ENCODE measurements at regions not wholly inside any gene's neighbourhood (a gene's known extent, or its start where the extent isn't known, plus 50 kb on each side); places are given as distances from the start of the nearest gene placed in this dataset.
A peak's percentile ranks its signal among the peaks of the same experiment; 100 is the strongest.

- H3K4me3 ChIP-seq (ENCODE audit: low read length), result no peak overlapping the region
- peaks cover 3% of the 10 kb centered on the region for H3K4me1 ChIP-seq (ENCODE audit: control insufficient read depth, insufficient read depth, low read length)
- H3K27me3 ChIP-seq (ENCODE audit: control insufficient read depth, insufficient read depth, low read length), result no peaks in the 10 kb centered on the region
- DNase-seq, result no peak
- no peak overlapping the region for H3K27ac ChIP-seq (ENCODE audit: low read length)
- WGBS (ENCODE audit: insufficient coverage), result 57% methylated on average over 1 of the region's 1 CpG
- H3K36me3 ChIP-seq (ENCODE audit: control insufficient read depth, insufficient read depth, low read length), result no peaks in the 10 kb centered on the region
- peaks cover 2% of the 10 kb centered on the region for H3K9me3 ChIP-seq (replicated peaks; ENCODE audit: control insufficient read depth, low read depth, low read length)
These were observed 234.4 kb upstream of the ATP10B start for GRCh38 chr5:161086461-161086860.

GRCh38 chr5:161085056-161085455 is 233.0 kb upstream of the ATP10B start:
- Histone ChIP-seq H3K4me1 (ENCODE audit: control insufficient read depth, insufficient read depth, low read length) (peaks cover 3% of the 10 kb centered on the region), H3K36me3 (ENCODE audit: control insufficient read depth, insufficient read depth, low read length) (no peaks in the 10 kb centered on the region), H3K4me3 (ENCODE audit: low read length) (no peak overlapping the region), H3K9me3 (replicated peaks; ENCODE audit: control insufficient read depth, low read depth, low read length) (peaks cover 2% of the 10 kb centered on the region), H3K27ac (ENCODE audit: low read length) (peak overlapping the region; percentile 48), H3K27me3 (ENCODE audit: control insufficient read depth, insufficient read depth, low read length) (no peaks in the 10 kb centered on the region)
- no CpG with 5 or more reads among the region's 5 CpGs for WGBS (ENCODE audit: insufficient coverage)
- DNase-seq, result peak; percentile 85

DNA sequence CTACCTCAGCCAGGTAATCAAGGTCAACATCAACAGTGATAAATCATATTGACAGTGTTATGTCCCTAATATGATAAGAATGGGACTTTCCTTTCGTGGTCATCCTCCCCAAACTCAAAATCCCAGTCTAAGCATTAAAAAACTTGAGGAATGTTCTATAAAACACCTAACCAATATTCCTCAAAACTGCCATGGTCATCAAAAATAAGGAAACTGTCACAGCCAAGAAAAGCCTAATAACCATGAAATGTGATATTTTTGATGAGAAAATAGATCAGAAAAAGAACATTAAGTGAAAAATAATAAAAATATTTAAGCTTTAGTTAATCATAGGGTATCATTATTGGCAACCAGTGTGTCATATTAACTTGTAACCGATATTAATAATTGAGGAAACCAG is 232.1 kb upstream of the ATP10B start:
- no CpG with 5 or more reads among the region's 2 CpGs for WGBS (ENCODE audit: insufficient coverage)
- H3K4me1 ChIP-seq (ENCODE audit: control insufficient read depth, insufficient read depth, low read length), result peaks cover 3% of the 10 kb centered on the region
- no peak overlapping the region for H3K27ac ChIP-seq (ENCODE audit: low read length)
- H3K36me3 ChIP-seq (ENCODE audit: control insufficient read depth, insufficient read depth, low read length), result no peaks in the 10 kb centered on the region
- no peaks in the 10 kb centered on the region for H3K27me3 ChIP-seq (ENCODE audit: control insufficient read depth, insufficient read depth, low read length)
- H3K9me3 ChIP-seq (replicated peaks; ENCODE audit: control insufficient read depth, low read depth, low read length), result peaks cover 2% of the 10 kb centered on the region
- no peak for DNase-seq
- no peak overlapping the region for H3K4me3 ChIP-seq (ENCODE audit: low read length)

GRCh38 chr5:161078793-161079192 is 226.8 kb upstream of the ATP10B start:
- WGBS (ENCODE audit: insufficient coverage), result 49% methylated on average over 4 of the region's 4 CpGs
- Histone ChIP-seq H3K4me3 (ENCODE audit: low read length) (no peak overlapping the region), H3K36me3 (ENCODE audit: control insufficient read depth, insufficient read depth, low read length) (no peaks in the 10 kb centered on the region), H3K9me3 (replicated peaks; ENCODE audit: control insufficient read depth, low read depth, low read length) (peaks cover 2% of the 10 kb centered on the region), H3K4me1 (ENCODE audit: control insufficient read depth, insufficient read depth, low read length) (no peaks in the 10 kb centered on the region), H3K27me3 (ENCODE audit: control insufficient read depth, insufficient read depth, low read length) (no peaks in the 10 kb centered on the region), H3K27ac (ENCODE audit: low read length) (no peak overlapping the region)
- no peak for DNase-seq

GRCh38 chr5:161077936-161078545 is 226.0 kb upstream of the ATP10B start:
- Histone ChIP-seq H3K4me1 (ENCODE audit: control insufficient read depth, insufficient read depth, low read length) (no peaks in the 10 kb centered on the region), H3K27ac (ENCODE audit: low read length) (no peak overlapping the region), H3K36me3 (ENCODE audit: control insufficient read depth, insufficient read depth, low read length) (no peaks in the 10 kb centered on the region), H3K4me3 (ENCODE audit: low read length) (no peak overlapping the region), H3K27me3 (ENCODE audit: control insufficient read depth, insufficient read depth, low read length) (no peaks in the 10 kb centered on the region), H3K9me3 (replicated peaks; ENCODE audit: control insufficient read depth, low read depth, low read length) (peaks cover 2% of the 10 kb centered on the region)
- peak; percentile 36 for DNase-seq
- no CpG with 5 or more reads among the region's 2 CpGs for WGBS (ENCODE audit: insufficient coverage)

DNA sequence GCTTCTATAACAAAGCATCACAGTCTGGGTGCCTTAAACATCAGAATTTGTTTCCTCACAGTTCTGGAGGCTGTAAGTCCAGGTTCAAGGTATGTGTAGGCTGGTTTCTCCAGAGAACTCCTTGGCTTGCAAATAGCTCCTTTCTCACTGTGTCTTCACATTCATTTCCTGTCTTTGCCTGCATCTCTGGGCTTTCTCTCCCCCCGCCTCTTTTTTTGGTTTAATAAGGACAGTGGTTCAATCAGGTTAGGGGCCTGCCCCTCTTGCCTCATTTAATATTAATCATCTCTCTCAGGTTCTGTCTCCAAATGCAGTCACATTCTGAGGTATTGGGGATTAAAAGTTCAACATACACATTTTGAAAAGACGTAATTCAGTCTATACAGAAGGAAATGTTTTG is 225.5 kb upstream of the ATP10B start:
- no CpG with 5 or more reads among the region's 2 CpGs for WGBS (ENCODE audit: insufficient coverage)

DNA sequence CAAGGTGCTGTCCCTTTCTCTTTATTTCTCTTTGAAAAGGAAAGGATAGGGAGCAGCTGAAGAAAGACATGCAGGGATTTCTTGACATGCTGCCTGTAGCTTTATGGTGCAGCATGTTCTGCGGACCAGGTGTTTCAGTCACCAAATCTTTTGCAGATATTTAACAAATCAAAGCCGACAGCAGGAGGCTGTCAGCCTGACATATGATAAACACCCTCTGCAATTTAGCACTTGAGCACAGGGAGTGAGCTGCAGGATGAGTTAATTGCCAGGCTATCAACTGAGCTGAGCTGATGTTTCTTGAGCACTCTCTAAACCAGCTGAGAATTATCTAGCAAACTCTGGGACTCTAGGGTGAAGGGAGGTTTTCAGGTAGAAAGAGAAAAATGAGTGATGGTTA is 212.8 kb upstream of the ATP10B start:
- Histone ChIP-seq H3K27ac (ENCODE audit: low read length) (no peak overlapping the region), H3K4me3 (ENCODE audit: low read length) (no peak overlapping the region), H3K4me1 (ENCODE audit: control insufficient read depth, insufficient read depth, low read length) (no peaks in the 10 kb centered on the region), H3K27me3 (ENCODE audit: control insufficient read depth, insufficient read depth, low read length) (no peaks in the 10 kb centered on the region), H3K36me3 (ENCODE audit: control insufficient read depth, insufficient read depth, low read length) (no peaks in the 10 kb centered on the region), H3K9me3 (replicated peaks; ENCODE audit: control insufficient read depth, low read depth, low read length) (no peaks in the 10 kb centered on the region)
- no peak for DNase-seq
- no CpG with 5 or more reads among the region's 2 CpGs for WGBS (ENCODE audit: insufficient coverage)

More for the DNA sequence above, 225.5 kb upstream of the ATP10B start:
- H3K36me3 ChIP-seq (ENCODE audit: control insufficient read depth, insufficient read depth, low read length), result no peaks in the 10 kb centered on the region
- no peaks in the 10 kb centered on the region for H3K4me1 ChIP-seq (ENCODE audit: control insufficient read depth, insufficient read depth, low read length)
- H3K27ac ChIP-seq (ENCODE audit: low read length), result no peak overlapping the region
- H3K4me3 ChIP-seq (ENCODE audit: low read length), result no peak overlapping the region
- no peaks in the 10 kb centered on the region for H3K27me3 ChIP-seq (ENCODE audit: control insufficient read depth, insufficient read depth, low read length)
- no peak for DNase-seq
- no peaks in the 10 kb centered on the region for H3K9me3 ChIP-seq (replicated peaks; ENCODE audit: control insufficient read depth, low read depth, low read length)

DNA sequence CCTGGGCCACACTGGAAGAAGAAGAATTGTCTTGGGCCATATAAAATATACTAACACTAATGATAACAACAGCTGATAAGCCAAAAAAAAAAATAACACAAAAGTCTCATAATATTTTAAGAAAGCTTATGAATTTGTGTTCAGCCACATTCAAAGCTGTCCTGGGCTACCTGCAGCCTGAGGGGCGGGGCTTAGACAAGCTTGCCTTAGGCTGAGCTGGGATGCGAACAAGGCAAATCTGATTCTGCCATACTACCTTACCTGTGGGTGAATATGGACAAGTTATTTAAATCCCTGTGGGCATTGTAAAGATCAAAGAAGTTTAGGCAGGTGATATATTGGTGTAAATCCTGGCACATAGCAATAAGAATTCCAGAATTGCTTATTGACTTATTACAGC is 212.3 kb upstream of the ATP10B start:
- no peak for DNase-seq
- WGBS (ENCODE audit: insufficient coverage), result no CpG with 5 or more reads among the region's 2 CpGs
- H3K4me3 ChIP-seq (ENCODE audit: low read length), result no peak overlapping the region
- no peaks in the 10 kb centered on the region for H3K27me3 ChIP-seq (ENCODE audit: control insufficient read depth, insufficient read depth, low read length)
- H3K4me1 ChIP-seq (ENCODE audit: control insufficient read depth, insufficient read depth, low read length), result no peaks in the 10 kb centered on the region
- no peak overlapping the region for H3K27ac ChIP-seq (ENCODE audit: low read length)
- H3K36me3 ChIP-seq (ENCODE audit: control insufficient read depth, insufficient read depth, low read length), result no peaks in the 10 kb centered on the region
- no peaks in the 10 kb centered on the region for H3K9me3 ChIP-seq (replicated peaks; ENCODE audit: control insufficient read depth, low read depth, low read length)

DNA sequence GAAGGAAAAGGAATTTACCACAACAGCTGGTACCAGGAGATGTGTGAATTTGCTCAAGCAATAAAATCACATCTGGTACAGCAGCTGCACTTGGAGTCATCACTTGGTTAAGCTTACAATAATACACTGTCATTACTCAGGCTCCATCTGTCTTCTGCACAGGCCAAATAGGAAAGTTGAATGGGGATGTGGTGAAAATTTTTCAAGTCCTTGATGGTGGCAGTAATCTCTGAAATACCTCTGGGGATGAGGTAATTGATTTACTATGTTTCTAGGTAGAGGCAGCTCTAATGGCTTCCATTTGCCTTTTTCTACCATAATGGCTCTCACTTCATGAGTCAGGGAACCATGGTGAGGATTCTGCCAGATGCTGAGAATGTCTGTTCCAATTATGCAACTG is 206.8 kb upstream of the ATP10B start:
- H3K27me3 ChIP-seq (ENCODE audit: control insufficient read depth, insufficient read depth, low read length), result no peaks in the 10 kb centered on the region
- peak; percentile 44 for DNase-seq

GRCh38 chr5:161051920-161052500 is 200.0 kb upstream of the ATP10B start:
- no peaks in the 10 kb centered on the region for H3K27me3 ChIP-seq (ENCODE audit: control insufficient read depth, insufficient read depth, low read length)
- no peak for DNase-seq
- 100% methylated on average over 2 of the region's 4 CpGs for WGBS (ENCODE audit: insufficient coverage)

More for the DNA sequence above, 206.8 kb upstream of the ATP10B start:
- H3K9me3 ChIP-seq (replicated peaks; ENCODE audit: control insufficient read depth, low read depth, low read length), result no peaks in the 10 kb centered on the region
- H3K36me3 ChIP-seq (ENCODE audit: control insufficient read depth, insufficient read depth, low read length), result no peaks in the 10 kb centered on the region
- H3K4me1 ChIP-seq (ENCODE audit: control insufficient read depth, insufficient read depth, low read length), result no peaks in the 10 kb centered on the region
- no peak overlapping the region for H3K4me3 ChIP-seq (ENCODE audit: low read length)
- no peak overlapping the region for H3K27ac ChIP-seq (ENCODE audit: low read length)

GRCh38 chr5:161047024-161047423 is 195.0 kb upstream of the ATP10B start:
- Histone ChIP-seq H3K4me3 (ENCODE audit: low read length) (no peak overlapping the region), H3K36me3 (ENCODE audit: control insufficient read depth, insufficient read depth, low read length) (no peaks in the 10 kb centered on the region), H3K27me3 (ENCODE audit: control insufficient read depth, insufficient read depth, low read length) (no peaks in the 10 kb centered on the region), H3K27ac (ENCODE audit: low read length) (no peak overlapping the region), H3K9me3 (replicated peaks; ENCODE audit: control insufficient read depth, low read depth, low read length) (no peaks in the 10 kb centered on the region), H3K4me1 (ENCODE audit: control insufficient read depth, insufficient read depth, low read length) (no peaks in the 10 kb centered on the region)
- DNase-seq, result no peak
- WGBS (ENCODE audit: insufficient coverage), result no CpG with 5 or more reads among the region's 4 CpGs

More at GRCh38 chr5:161051920-161052500, 200.0 kb upstream of the ATP10B start:
- Histone ChIP-seq H3K4me1 (ENCODE audit: control insufficient read depth, insufficient read depth, low read length) (no peaks in the 10 kb centered on the region), H3K9me3 (replicated peaks; ENCODE audit: control insufficient read depth, low read depth, low read length) (no peaks in the 10 kb centered on the region), H3K36me3 (ENCODE audit: control insufficient read depth, insufficient read depth, low read length) (no peaks in the 10 kb centered on the region), H3K4me3 (ENCODE audit: low read length) (no peak overlapping the region), H3K27ac (ENCODE audit: low read length) (no peak overlapping the region)
